Transverse colon (tissue), 4 donors: ENCODE measurements at regions not wholly inside any gene's neighbourhood (a gene's known extent, or its start where the extent isn't known, plus 50 kb on each side); places are given as distances from the start of the nearest gene placed in this dataset.
"Not testable (repeated sequence)": the region's sequence is repeated elsewhere in the genome, so short reads cannot be mapped to it uniquely, and the experiment has no call there.

Experiments
- DNase-seq: peaks from one replicate; pipeline ENCODE4 v3.0.0-alpha.2; 2019
- H3K27ac ChIP-seq, 4 donors: fragments of 200-600 bp; sonication (generic); 2 replicates each; pipeline ENCODE4 v1.5.1; 2016 to 2018; ENCODE audit warnings: inconsistent platforms in 4 of 4
- H3K27me3 ChIP-seq: fragments of 200-600 bp; sonication (generic); 2 replicates; pipeline ENCODE4 v1.5.1; 2017; ENCODE audit warnings: inconsistent platforms
- H3K36me3 ChIP-seq, 4 donors: fragments of 200-600 bp; sonication (generic); 2 replicates each; pipeline ENCODE4 v1.5.1; 2017 to 2019; ENCODE audit warnings: inconsistent platforms in 4 of 4
- H3K4me1 ChIP-seq, 4 donors: fragments of 200-600 bp; sonication (generic); 2 replicates each; pipeline ENCODE4 v1.5.1; 2017 to 2020; ENCODE audit warnings: inconsistent platforms in 4 of 4
- H3K4me3 ChIP-seq, 4 donors: fragments of 200-600 bp; sonication (generic); 1 replicate in 1 of 4; 2 replicates in 3 of 4; pipeline versions ENCODE4 v1.5.1 to v1.6.1; 2017 to 2019; ENCODE audit warnings: inconsistent platforms in 4 of 4
- H3K9me3 ChIP-seq, 2 donors: fragments of 200-600 bp; sonication (generic); 2 replicates each; pipeline ENCODE4 v1.5.1; 2017 to 2019; ENCODE audit warnings: inconsistent platforms in 2 of 2
- EP300 ChIP-seq: sonication (generic); formaldehyde crosslinking; IDR thresholded peaks from one replicate; pipeline ENCODE4 v1.6.1; 2017; ENCODE audit warnings: antibody characterized with exemption, low read depth
- POLR2A ChIP-seq: fragments of 450-650 bp; IDR thresholded peaks from one replicate; pipeline ENCODE4 v1.6.1; 2016; ENCODE audit warnings: antibody characterized with exemption, mild to moderate bottlenecking, moderate library complexity
- POLR2AphosphoS5 ChIP-seq, 3 donors: sonication (generic); formaldehyde crosslinking; IDR thresholded peaks; one replicate each; pipeline ENCODE4 v1.6.1; 2016; ENCODE audit warnings: antibody characterized with exemption in 3 of 3
- WGBS, 2 donors: methylation state at CpG; one replicate each; pipeline ENCODE4 v1.1.5; 2018; ENCODE audit warnings: low coverage in 1 of 2; 5-methylcytosine and 5-hydroxymethylcytosine counted together
- in situ Hi-C, 4 donors: fragments of 200-750 bp; cut with MboI; loops; one replicate each; pipeline versions ENCODE4 v1.15.0 to v1.15.1; 2017; ENCODE audit warnings: low sequenced_read_pairs in 3 of 4, low pct_ligation_motif_present in 1 of 4, low pct_unique_long_range_greater_than_20kb in 1 of 4
- intact Hi-C: fragments of 100-400 bp; cut with DNase I; formaldehyde crosslinking; loops from one replicate; pipeline ENCODE4 v1.15.1; 2023; ENCODE audit warnings: low total_unique reads
- TF ChIP-seq, protein P1 (sequence below), 5 experiments: fragments of 200-600 bp in 3 of 5; fragments of 450-650 bp in 2 of 5; sonication (generic) in 3 of 5; IDR thresholded peaks; 1 replicate in 2 of 5; 2 replicates in 3 of 5; pipeline ENCODE4 v1.5.1; 2016 to 2017; ENCODE audit warnings: antibody characterized with exemption in 5 of 5, inconsistent platforms in 3 of 5, mild to moderate bottlenecking in 2 of 5, moderate library complexity in 1 of 5

DNA sequence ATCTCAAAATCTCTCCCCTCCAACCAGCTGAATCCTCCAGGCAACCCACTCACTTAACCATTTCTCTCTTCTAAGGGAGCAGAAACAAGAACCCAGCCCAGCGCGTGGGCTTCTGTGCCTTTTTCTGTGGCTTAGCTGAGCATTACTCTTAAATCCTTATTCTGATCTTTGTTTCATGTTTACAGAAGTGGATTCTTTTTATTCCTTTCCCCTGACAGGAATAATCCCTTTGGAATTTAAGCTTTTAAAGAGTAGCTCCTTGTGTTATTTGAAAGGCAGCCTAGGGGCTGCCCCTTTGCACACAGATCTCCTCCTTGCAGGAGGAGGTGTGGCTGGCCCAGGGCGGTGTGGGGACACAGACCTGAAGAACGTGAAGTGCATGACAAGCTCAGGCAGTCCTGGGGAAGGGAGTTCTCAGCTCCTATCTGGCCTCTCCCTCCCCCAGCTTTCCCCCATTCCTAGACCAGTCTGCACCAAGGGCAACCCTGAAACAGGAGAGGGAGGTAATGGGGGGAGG is 77.1 kb upstream of the UBE2E1 start:
- intact Hi-C loops = no loop called here
- in situ Hi-C loops = no loop called here
- no peaks in the 10 kb centered on the region for H3K27me3 ChIP-seq
- no peaks in the 10 kb centered on the region for H3K9me3 ChIP-seq
- no peak overlapping the region for H3K4me3 ChIP-seq
- no peaks in the 10 kb centered on the region for H3K4me1 ChIP-seq
- no peak overlapping the region for H3K27ac ChIP-seq
- no peaks in the 10 kb centered on the region for H3K36me3 ChIP-seq
- 66 to 92% methylated on average over 2 to 4 of the region's 4 CpGs for WGBS, 2 donors
- no peak for DNase-seq
- TF ChIP-seq, protein P1, sequence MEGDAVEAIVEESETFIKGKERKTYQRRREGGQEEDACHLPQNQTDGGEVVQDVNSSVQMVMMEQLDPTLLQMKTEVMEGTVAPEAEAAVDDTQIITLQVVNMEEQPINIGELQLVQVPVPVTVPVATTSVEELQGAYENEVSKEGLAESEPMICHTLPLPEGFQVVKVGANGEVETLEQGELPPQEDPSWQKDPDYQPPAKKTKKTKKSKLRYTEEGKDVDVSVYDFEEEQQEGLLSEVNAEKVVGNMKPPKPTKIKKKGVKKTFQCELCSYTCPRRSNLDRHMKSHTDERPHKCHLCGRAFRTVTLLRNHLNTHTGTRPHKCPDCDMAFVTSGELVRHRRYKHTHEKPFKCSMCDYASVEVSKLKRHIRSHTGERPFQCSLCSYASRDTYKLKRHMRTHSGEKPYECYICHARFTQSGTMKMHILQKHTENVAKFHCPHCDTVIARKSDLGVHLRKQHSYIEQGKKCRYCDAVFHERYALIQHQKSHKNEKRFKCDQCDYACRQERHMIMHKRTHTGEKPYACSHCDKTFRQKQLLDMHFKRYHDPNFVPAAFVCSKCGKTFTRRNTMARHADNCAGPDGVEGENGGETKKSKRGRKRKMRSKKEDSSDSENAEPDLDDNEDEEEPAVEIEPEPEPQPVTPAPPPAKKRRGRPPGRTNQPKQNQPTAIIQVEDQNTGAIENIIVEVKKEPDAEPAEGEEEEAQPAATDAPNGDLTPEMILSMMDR (IDR thresholded peaks at IDR 0.05) = no peak
- TF ChIP-seq EP300 (no peak), POLR2AphosphoS5 (IDR thresholded peaks at IDR 0.05) (no peak), POLR2A (no peak)

DNA sequence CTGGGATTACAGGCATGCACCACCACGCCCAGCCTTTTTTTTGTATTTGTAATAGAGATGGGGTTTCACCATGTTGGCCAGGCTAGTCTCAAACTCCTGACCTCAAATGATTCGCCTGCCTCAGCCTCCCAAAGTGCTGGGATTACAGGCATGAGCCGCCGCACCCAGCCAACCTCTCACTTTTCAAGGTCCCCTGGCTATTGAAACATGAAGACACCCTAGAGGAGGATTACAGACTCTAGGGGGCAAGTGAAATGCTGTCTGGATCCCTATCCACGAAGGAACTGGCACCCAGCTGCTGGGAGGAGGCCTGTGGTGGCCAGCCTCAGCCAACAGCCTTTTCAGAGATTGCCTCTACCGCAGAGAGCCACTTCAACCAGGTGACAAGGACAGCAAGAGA is 76.4 kb upstream of the UBE2E1 start:
- DNase-seq, H3K4me3 ChIP-seq, H3K27me3 ChIP-seq, H3K36me3 ChIP-seq, H3K9me3 ChIP-seq, intact Hi-C loops, H3K27ac ChIP-seq, H3K4me1 ChIP-seq, in situ Hi-C loops: not testable (repeated sequence)
- WGBS, 2 donors = 84% methylated on average over 6 of the region's 6 CpGs; no CpG with 5 or more reads in 1 of the 2 donors

DNA sequence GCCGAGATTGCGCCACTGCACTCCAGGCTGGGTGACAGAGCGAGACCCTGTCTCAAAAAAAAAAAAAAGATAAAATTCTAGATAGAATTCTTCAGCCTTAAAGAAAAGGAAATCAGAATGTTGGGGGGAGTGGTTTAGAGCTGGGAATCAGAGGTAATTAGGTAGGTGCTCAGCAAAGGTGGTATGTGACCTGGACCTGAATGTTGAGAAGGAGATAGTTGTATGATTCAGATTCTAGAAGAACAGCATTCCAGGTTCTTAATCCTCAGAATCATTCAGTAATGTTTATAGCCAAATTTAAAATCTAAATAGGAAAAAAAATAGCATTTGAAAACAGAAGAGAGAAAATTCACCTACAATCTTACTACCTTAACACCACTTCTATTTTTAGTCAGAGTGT is 71.3 kb upstream of the UBE2E1 start:
- Histone ChIP-seq H3K36me3 (no peaks in the 10 kb centered on the region), H3K4me1 (no peaks in the 10 kb centered on the region), H3K27me3 (no peaks in the 10 kb centered on the region), H3K27ac (no peak overlapping the region), H3K9me3 (no peaks in the 10 kb centered on the region), H3K4me3 (no peak overlapping the region)
- TF ChIP-seq POLR2A (no peak), POLR2AphosphoS5 (IDR thresholded peaks at IDR 0.05) (no peak), EP300 (no peak)
- TF ChIP-seq, protein P1 (IDR thresholded peaks at IDR 0.05) = no peak
- DNase-seq = no peak
- intact Hi-C loops = no loop called here
- in situ Hi-C loops = no loop called here
- WGBS, 2 donors = 94 to 98% methylated on average over 3 of the region's 3 CpGs

DNA sequence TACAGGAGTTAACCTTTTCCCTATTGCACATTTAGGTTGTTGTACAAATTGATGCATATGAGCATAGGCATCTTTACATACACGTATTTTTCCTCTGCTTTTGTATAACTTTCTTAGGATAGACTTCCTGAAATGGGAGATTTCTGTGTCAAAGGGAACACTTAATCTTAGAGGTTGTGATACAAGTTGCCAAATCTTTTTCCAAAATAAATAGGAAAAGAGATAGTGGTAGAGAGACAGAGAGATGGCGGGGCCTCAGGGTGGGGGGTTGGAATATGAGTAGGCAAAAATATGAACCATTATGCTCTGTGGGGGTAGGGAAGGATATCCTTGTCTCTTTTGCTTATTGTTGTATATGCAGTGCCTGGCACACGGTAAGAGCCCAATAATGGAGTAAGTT is 70.7 kb upstream of the UBE2E1 start:
- DNase-seq = no peak
- Histone ChIP-seq H3K36me3 (no peaks in the 10 kb centered on the region), H3K27me3 (no peaks in the 10 kb centered on the region), H3K4me3 (no peak overlapping the region), H3K4me1 (peaks cover 0 to 5% (median 0%) of the 10 kb centered on the region in 4 donors), H3K9me3 (no peaks in the 10 kb centered on the region), H3K27ac (no peak overlapping the region)
- intact Hi-C loops (no loop called here), in situ Hi-C loops (no loop called here)
- WGBS, 2 donors = 58 to 71% methylated on average over 3 of the region's 3 CpGs
- no peak for TF ChIP-seq EP300
- TF ChIP-seq POLR2A = no peak
- TF ChIP-seq POLR2AphosphoS5 (IDR thresholded peaks at IDR 0.05) = no peak
- TF ChIP-seq, protein P1 (IDR thresholded peaks at IDR 0.05) = no peak
